Loucy (cell line): ENCODE measurements at regions not wholly inside any gene's neighbourhood (a gene's known extent, or its start where the extent isn't known, plus 50 kb on each side); places are given as distances from the start of the nearest gene placed in this dataset.

Experiments
- CTCF ChIP-seq: fragments of 200-600 bp; sonication (generic); conservative IDR thresholded peaks from 2 replicates; pipeline ENCODE4 v1.5.1; 2014; ENCODE audit warnings: mild to moderate bottlenecking, antibody characterized with exemption, low read length
- EZH2phosphoT487 ChIP-seq: fragments of 200-600 bp; IDR thresholded peaks from 2 replicates; pipeline ENCODE4 v1.6.1; 2018; ENCODE audit warnings: antibody characterized with exemption, mild to moderate bottlenecking, moderate library complexity, borderline replicate concordance

- TF ChIP-seq CTCF (no peak), EZH2phosphoT487 (no peak)
Observed at GRCh38 chr15:70319466-70319865, 221.7 kb upstream of the TLE3 start.
